ENCODE measurements at regions not wholly inside any gene's neighbourhood (a gene's known extent, or its start where the extent isn't known, plus 50 kb on each side); places are given as distances from the start of the nearest gene placed in this dataset.

GRCh38 chr12:127191129-127191528, 1075.8 kb upstream of the TMEM132C start:
- Histone ChIP-seq H3K27ac (ENCODE audit: low read depth in 2 of 2, low read length in 2 of 2) (no peak overlapping the region), H3K4me1 (ENCODE audit: control insufficient read depth in 2 of 3, insufficient read depth in 2 of 3, low read depth in 1 of 3, low read length in 3 of 3) (no peaks in the 10 kb centered on the region), H3K4me3 (ENCODE audit: low read length in 3 of 3) (no peak overlapping the region), H3K36me3 (ENCODE audit: control insufficient read depth in 2 of 3, insufficient read depth in 3 of 3, low read length in 3 of 3) (no peaks in the 10 kb centered on the region), H3K9me3 (ENCODE audit: control insufficient read depth in 2 of 3, insufficient read depth in 1 of 3, low read length in 3 of 3) (peaks cover 0 to 6% (median 0%) of the 10 kb centered on the region in 3 donors), H3K9ac (ENCODE audit: low read length in 3 of 3) (no peak overlapping the region), H3K27me3 (ENCODE audit: control insufficient read depth, insufficient read depth, low read length) (no peaks in the 10 kb centered on the region)
- FAIRE-seq (no peak), DNase-seq (no peak)
- TF ChIP-seq CTCF (IDR thresholded peaks at IDR 0.05; ENCODE audit: borderline replicate concordance, extremely low read depth, insufficient read depth), result no peak
- intact Hi-C loops (cut with DNase I), result no loop called here

DNA sequence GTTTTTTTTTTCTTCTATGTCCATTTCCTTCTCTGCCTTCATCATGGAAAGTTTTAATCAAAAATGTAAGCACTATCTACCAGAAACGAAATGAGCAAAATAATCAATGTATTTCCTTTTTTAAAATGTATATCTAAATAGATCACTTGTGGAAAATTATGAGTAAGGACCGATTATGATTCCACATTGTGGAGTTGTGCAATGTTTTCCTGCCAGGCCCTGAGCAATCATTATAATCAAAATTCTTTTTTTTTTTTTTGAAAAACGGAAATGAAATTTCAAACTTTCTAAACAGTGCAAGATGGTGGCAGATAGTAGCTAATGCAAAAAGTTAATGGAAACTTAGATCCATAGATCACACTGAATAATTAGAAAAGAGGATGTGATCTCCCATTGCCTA, 1074.6 kb upstream of the TMEM132C start:
- TF ChIP-seq CTCF (IDR thresholded peaks at IDR 0.05; ENCODE audit: borderline replicate concordance, extremely low read depth, insufficient read depth), result no peak
- H3K4me1 ChIP-seq (ENCODE audit: control insufficient read depth in 2 of 3, insufficient read depth in 2 of 3, low read depth in 1 of 3, low read length in 3 of 3), result no peaks in the 10 kb centered on the region
- H3K9ac ChIP-seq (ENCODE audit: low read length in 3 of 3), result no peak overlapping the region
- no peak overlapping the region for H3K27ac ChIP-seq (ENCODE audit: low read depth in 2 of 2, low read length in 2 of 2)
- no peaks in the 10 kb centered on the region for H3K27me3 ChIP-seq (ENCODE audit: control insufficient read depth, insufficient read depth, low read length)
- DNase-seq (no peak), FAIRE-seq (no peak)
- no peaks in the 10 kb centered on the region for H3K36me3 ChIP-seq (ENCODE audit: control insufficient read depth in 2 of 3, insufficient read depth in 3 of 3, low read length in 3 of 3)
- H3K4me3 ChIP-seq (ENCODE audit: low read length in 3 of 3), result no peak overlapping the region
- intact Hi-C loops (cut with DNase I), result no loop called here
- H3K9me3 ChIP-seq (ENCODE audit: control insufficient read depth in 2 of 3, insufficient read depth in 1 of 3, low read length in 3 of 3), result peaks cover 0 to 6% (median 0%) of the 10 kb centered on the region in 3 donors

DNA sequence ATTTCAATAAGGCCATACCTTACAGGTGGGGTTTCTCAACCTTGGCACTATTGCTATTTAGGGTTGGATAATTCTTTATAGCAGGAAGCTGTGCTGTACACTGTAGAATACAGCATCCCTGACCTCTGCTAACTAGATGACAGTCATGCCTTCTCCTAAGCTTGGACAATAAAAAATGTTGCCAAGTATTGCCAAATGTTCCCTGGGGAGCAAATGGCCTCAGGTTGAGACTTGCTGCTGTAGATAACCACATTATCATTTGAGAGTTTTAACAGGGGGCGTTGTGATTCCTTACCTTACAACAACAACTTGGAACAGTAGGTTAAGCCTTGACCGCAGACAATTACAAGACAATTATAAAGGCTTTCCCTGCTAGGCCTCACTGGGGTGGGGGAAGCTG, 1073.6 kb upstream of the TMEM132C start:
- TF ChIP-seq CTCF (IDR thresholded peaks at IDR 0.05; ENCODE audit: borderline replicate concordance, extremely low read depth, insufficient read depth), result no peak
- no peak for FAIRE-seq

GRCh38 chr12:127194176-127194575, 1072.8 kb upstream of the TMEM132C start:
- Histone ChIP-seq H3K27me3 (ENCODE audit: control insufficient read depth, insufficient read depth, low read length) (no peaks in the 10 kb centered on the region), H3K9ac (ENCODE audit: low read length in 3 of 3) (no peak overlapping the region), H3K36me3 (ENCODE audit: control insufficient read depth in 2 of 3, insufficient read depth in 3 of 3, low read length in 3 of 3) (no peaks in the 10 kb centered on the region), H3K27ac (ENCODE audit: low read depth in 2 of 2, low read length in 2 of 2) (no peak overlapping the region), H3K4me1 (ENCODE audit: control insufficient read depth in 2 of 3, insufficient read depth in 2 of 3, low read depth in 1 of 3, low read length in 3 of 3) (no peaks in the 10 kb centered on the region), H3K4me3 (ENCODE audit: low read length in 3 of 3) (no peak overlapping the region), H3K9me3 (ENCODE audit: control insufficient read depth in 2 of 3, insufficient read depth in 1 of 3, low read length in 3 of 3) (peaks cover 0 to 6% (median 0%) of the 10 kb centered on the region in 3 donors)
- DNase-seq (peak in 3 of 5 donors; percentile 14 to 41 (median 19)), FAIRE-seq (no peak)
- intact Hi-C loops (cut with DNase I), result no loop called here
- no peak for TF ChIP-seq CTCF (IDR thresholded peaks at IDR 0.05; ENCODE audit: borderline replicate concordance, extremely low read depth, insufficient read depth)

More for the DNA sequence above, 1073.6 kb upstream of the TMEM132C start:
- Histone ChIP-seq H3K9ac (ENCODE audit: low read length in 3 of 3) (no peak overlapping the region), H3K4me3 (ENCODE audit: low read length in 3 of 3) (no peak overlapping the region), H3K4me1 (ENCODE audit: control insufficient read depth in 2 of 3, insufficient read depth in 2 of 3, low read depth in 1 of 3, low read length in 3 of 3) (no peaks in the 10 kb centered on the region), H3K27me3 (ENCODE audit: control insufficient read depth, insufficient read depth, low read length) (no peaks in the 10 kb centered on the region), H3K9me3 (ENCODE audit: control insufficient read depth in 2 of 3, insufficient read depth in 1 of 3, low read length in 3 of 3) (peaks cover 0 to 6% (median 0%) of the 10 kb centered on the region in 3 donors), H3K27ac (ENCODE audit: low read depth in 2 of 2, low read length in 2 of 2) (no peak overlapping the region), H3K36me3 (ENCODE audit: control insufficient read depth in 2 of 3, insufficient read depth in 3 of 3, low read length in 3 of 3) (no peaks in the 10 kb centered on the region)
- no peak for DNase-seq
- intact Hi-C loops (cut with DNase I), result no loop called here
